GM23338 (cell line): ENCODE measurements at regions not wholly inside any gene's neighbourhood (a gene's known extent, or its start where the extent isn't known, plus 50 kb on each side); places are given as distances from the start of the nearest gene placed in this dataset.

ENCODE experiments used
- ATAC-seq: fragments of 200-7000 bp; cut with Tn5 transposase; 3 replicates; pipeline ENCODE4 v1.9.1; 2020
- DNase-seq: peaks from one replicate; pipeline ENCODE4 v3.0.0-alpha.2; 2015; ENCODE audit warnings: low spot score
- H2AFZ ChIP-seq: fragments of 200-600 bp; sonication (generic); 2 replicates; pipeline ENCODE4 v1.8.0; 2016; ENCODE audit warnings: antibody characterized with exemption, mild to moderate bottlenecking, moderate library complexity
- H3F3A ChIP-seq: fragments of 200-600 bp; sonication (generic); replicated peaks from 2 replicates; pipeline ENCODE4 v1.8.0; 2017; ENCODE audit warnings: antibody characterized with exemption, mixed run types, low read depth
- H3K27ac ChIP-seq: fragments of 200-600 bp; sonication (generic); 2 replicates; pipeline ENCODE4 v1.6.1; 2016; ENCODE audit warnings: low read depth
- H3K27me3 ChIP-seq: fragments of 200-600 bp; sonication (generic); 2 replicates; pipeline ENCODE4 v1.8.0; 2016; ENCODE audit warnings: mild to moderate bottlenecking, mixed run types, moderate library complexity; ENCODE audit not compliant: insufficient read depth
- H3K36me3 ChIP-seq: fragments of 200-600 bp; sonication (generic); 2 replicates; pipeline ENCODE4 v1.8.0; 2016; ENCODE audit warnings: mild to moderate bottlenecking; ENCODE audit not compliant: insufficient read depth
- H3K4me1 ChIP-seq: fragments of 200-600 bp; sonication (generic); 2 replicates; pipeline ENCODE4 v1.8.0; 2016; ENCODE audit warnings: mild to moderate bottlenecking, moderate library complexity; ENCODE audit not compliant: insufficient read depth
- H3K4me2 ChIP-seq: fragments of 200-600 bp; sonication (generic); 2 replicates; pipeline ENCODE4 v1.7.1; 2017; ENCODE audit warnings: mixed run types
- H3K4me3 ChIP-seq: fragments of 200-600 bp; sonication (generic); 2 replicates; pipeline ENCODE4 v1.6.1; 2016; ENCODE audit warnings: mixed run types
- H3K79me2 ChIP-seq: fragments of 200-600 bp; sonication (generic); replicated peaks from 2 replicates; pipeline ENCODE4 v1.8.0; 2017; ENCODE audit warnings: mild to moderate bottlenecking; ENCODE audit not compliant: insufficient read depth
- H3K9me2 ChIP-seq: fragments of 200-600 bp; sonication (generic); 2 replicates; pipeline ENCODE4 v1.8.0; 2017; ENCODE audit not compliant: insufficient read depth
- H4K20me1 ChIP-seq: fragments of 200-600 bp; sonication (generic); replicated peaks from 2 replicates; pipeline ENCODE4 v1.8.0; 2017; ENCODE audit warnings: mild to moderate bottlenecking; ENCODE audit not compliant: insufficient read depth
- H3K27ac Mint-ChIP-seq: 2 replicates; pipeline ENCODE4 v1.8.0; 2020; ENCODE audit warnings: inconsistent platforms, mild to moderate bottlenecking, moderate library complexity, mixed read lengths
- H3K27me3 Mint-ChIP-seq: 3 replicates; pipeline ENCODE4 v1.8.0; 2022; ENCODE audit warnings: low read depth, mild to moderate bottlenecking, moderate library complexity, mixed read lengths, inconsistent platforms; ENCODE audit not compliant: insufficient read depth, poor library complexity
- H3K36me3 Mint-ChIP-seq: 3 replicates; pipeline ENCODE4 v1.8.0; 2021; ENCODE audit warnings: low read depth, mild to moderate bottlenecking, inconsistent platforms, moderate library complexity, mixed read lengths
- H3K4me1 Mint-ChIP-seq: 3 replicates; pipeline ENCODE4 v1.8.0; 2020; ENCODE audit warnings: mild to moderate bottlenecking, inconsistent platforms, mixed read lengths
- H3K4me3 Mint-ChIP-seq: 3 replicates; pipeline ENCODE4 v1.8.0; 2021; ENCODE audit warnings: moderate library complexity, mild to moderate bottlenecking, inconsistent platforms, mixed read lengths
- H3K9me3 Mint-ChIP-seq: 3 replicates; pipeline ENCODE4 v1.8.0; 2020; ENCODE audit warnings: moderate library complexity, mild to moderate bottlenecking, inconsistent platforms, mixed read lengths
- CTCF ChIP-seq, 2 experiments: fragments of 200-600 bp in 1 of 2; sonication (generic) in 1 of 2; conservative IDR thresholded peaks; 2 replicates each; pipeline versions ENCODE4 v1.5.1 to v1.6.1; 2016 to 2017; ENCODE audit warnings: antibody characterized with exemption in 2 of 2, low read depth in 2 of 2, mild to moderate bottlenecking in 2 of 2, moderate library complexity in 1 of 2
- EZH2 ChIP-seq: fragments of 200-600 bp; sonication (generic); IDR thresholded peaks from one replicate; pipeline ENCODE4 v1.8.0; 2017; ENCODE audit warnings: antibody characterized with exemption, mild to moderate bottlenecking, low read depth; ENCODE audit not compliant: unreplicated experiment
- NANOG ChIP-seq: IDR thresholded peaks from 2 replicates; pipeline ENCODE4 v1.6.1; 2016; ENCODE audit warnings: antibody characterized with exemption, borderline replicate concordance
- POLR2AphosphoS5 ChIP-seq: IDR thresholded peaks from 2 replicates; pipeline ENCODE4 v1.6.1; 2016; ENCODE audit warnings: antibody characterized with exemption, low read depth
- STAT1 ChIP-seq: IDR thresholded peaks from one replicate; pipeline ENCODE4 v1.6.1; 2016; ENCODE audit warnings: antibody characterized with exemption; ENCODE audit not compliant: unreplicated experiment
- ZNF331 ChIP-seq: fragments of 250-450 bp; sonication (Bioruptor Pico); IDR thresholded peaks from 2 replicates; pipeline ENCODE4 v1.5.0; 2020; ENCODE audit warnings: low read depth, mild to moderate bottlenecking, moderate library complexity
- ZNF462 ChIP-seq: fragments of 250-450 bp; sonication (Bioruptor Pico); IDR thresholded peaks from 2 replicates; pipeline ENCODE4 v1.5.0; 2020; ENCODE audit warnings: mild to moderate bottlenecking, moderate library complexity
- TF ChIP-seq, protein P1 (sequence below): IDR thresholded peaks from one replicate; pipeline ENCODE4 v1.6.1; 2018; ENCODE audit warnings: antibody characterized with exemption; ENCODE audit not compliant: unreplicated experiment
- TF ChIP-seq, protein P2 (sequence below): IDR thresholded peaks from 2 replicates; pipeline ENCODE4 v1.6.1; 2016; ENCODE audit warnings: antibody characterized with exemption

DNA sequence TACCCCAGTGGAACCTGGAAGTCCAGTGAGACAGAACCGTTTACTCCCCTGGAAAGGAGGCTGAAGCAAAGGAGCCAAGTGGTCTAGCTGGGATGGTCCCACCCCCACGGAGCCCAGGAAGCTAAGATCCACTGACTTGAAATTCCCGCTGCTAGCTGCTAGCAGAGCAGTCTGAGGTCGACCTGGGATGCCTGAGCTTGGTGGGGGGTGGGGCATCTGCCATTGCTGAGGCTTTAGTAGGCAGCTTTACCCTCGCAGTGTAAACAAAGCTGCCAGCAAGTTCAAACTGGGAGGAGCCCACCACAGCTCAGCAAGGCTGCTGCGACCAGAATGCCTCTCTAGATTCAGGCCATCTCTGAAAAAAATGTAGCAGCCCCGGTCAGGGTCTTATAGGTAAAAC is 437.0 kb downstream of the SUCLA2 start (continued):
- TF ChIP-seq CTCF (conservative IDR thresholded peaks at IDR 0.05; ENCODE audit: low read depth in 2 of 2): no peak
- no peak for TF ChIP-seq ZNF462 (CRISPR knock-in tag)
- no peak for TF ChIP-seq ZNF331

DNA sequence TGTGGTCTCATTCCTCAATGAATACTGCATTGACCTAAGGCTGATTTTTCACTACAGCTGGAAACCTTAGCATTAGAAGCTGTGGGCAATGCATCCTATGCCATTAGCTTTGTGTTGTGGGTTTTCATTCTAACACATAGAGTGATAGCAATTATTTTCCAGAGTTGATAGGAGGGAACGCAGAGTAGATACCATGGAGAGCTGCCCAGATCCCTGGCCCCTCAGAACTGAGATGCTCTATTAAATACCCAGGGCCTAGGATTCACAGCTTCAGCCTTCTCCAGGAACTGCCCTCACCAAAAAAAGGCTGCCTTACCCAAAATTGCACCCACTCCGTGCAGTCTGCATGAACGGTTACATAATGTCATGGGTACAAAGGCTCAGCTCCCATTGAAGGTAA is 444.4 kb downstream of the SUCLA2 start:
- no peak for TF ChIP-seq NANOG
- TF ChIP-seq, protein P1, sequence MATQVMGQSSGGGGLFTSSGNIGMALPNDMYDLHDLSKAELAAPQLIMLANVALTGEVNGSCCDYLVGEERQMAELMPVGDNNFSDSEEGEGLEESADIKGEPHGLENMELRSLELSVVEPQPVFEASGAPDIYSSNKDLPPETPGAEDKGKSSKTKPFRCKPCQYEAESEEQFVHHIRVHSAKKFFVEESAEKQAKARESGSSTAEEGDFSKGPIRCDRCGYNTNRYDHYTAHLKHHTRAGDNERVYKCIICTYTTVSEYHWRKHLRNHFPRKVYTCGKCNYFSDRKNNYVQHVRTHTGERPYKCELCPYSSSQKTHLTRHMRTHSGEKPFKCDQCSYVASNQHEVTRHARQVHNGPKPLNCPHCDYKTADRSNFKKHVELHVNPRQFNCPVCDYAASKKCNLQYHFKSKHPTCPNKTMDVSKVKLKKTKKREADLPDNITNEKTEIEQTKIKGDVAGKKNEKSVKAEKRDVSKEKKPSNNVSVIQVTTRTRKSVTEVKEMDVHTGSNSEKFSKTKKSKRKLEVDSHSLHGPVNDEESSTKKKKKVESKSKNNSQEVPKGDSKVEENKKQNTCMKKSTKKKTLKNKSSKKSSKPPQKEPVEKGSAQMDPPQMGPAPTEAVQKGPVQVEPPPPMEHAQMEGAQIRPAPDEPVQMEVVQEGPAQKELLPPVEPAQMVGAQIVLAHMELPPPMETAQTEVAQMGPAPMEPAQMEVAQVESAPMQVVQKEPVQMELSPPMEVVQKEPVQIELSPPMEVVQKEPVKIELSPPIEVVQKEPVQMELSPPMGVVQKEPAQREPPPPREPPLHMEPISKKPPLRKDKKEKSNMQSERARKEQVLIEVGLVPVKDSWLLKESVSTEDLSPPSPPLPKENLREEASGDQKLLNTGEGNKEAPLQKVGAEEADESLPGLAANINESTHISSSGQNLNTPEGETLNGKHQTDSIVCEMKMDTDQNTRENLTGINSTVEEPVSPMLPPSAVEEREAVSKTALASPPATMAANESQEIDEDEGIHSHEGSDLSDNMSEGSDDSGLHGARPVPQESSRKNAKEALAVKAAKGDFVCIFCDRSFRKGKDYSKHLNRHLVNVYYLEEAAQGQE: no peak
- no peak for TF ChIP-seq EZH2
- no peak for TF ChIP-seq POLR2AphosphoS5
- no peak for TF ChIP-seq ZNF331
- no peak for TF ChIP-seq STAT1
- TF ChIP-seq, protein P2, sequence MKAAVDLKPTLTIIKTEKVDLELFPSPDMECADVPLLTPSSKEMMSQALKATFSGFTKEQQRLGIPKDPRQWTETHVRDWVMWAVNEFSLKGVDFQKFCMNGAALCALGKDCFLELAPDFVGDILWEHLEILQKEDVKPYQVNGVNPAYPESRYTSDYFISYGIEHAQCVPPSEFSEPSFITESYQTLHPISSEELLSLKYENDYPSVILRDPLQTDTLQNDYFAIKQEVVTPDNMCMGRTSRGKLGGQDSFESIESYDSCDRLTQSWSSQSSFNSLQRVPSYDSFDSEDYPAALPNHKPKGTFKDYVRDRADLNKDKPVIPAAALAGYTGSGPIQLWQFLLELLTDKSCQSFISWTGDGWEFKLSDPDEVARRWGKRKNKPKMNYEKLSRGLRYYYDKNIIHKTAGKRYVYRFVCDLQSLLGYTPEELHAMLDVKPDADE: no peak
- Histone ChIP-seq H3K36me3 (no peaks in the 10 kb centered on the region), H3K4me2 (no peak overlapping the region), H3K27ac (no peak overlapping the region), H4K20me1 (no peaks in the 10 kb centered on the region), H3F3A (no peaks in the 10 kb centered on the region), H3K9me2 (no peaks in the 10 kb centered on the region), H3K4me1 (0 out of 2 replicates have a peak, but pooled peaks cover 3% of the 10 kb centered on the region), H3K79me2 (no peaks in the 10 kb centered on the region), H3K4me3 (no peak overlapping the region), H2AFZ (no peak overlapping the region), H3K27me3 (no peaks in the 10 kb centered on the region)
- DNase-seq (no peak), ATAC-seq (no peak)
- H3K9me3 Mint-ChIP-seq: no peaks in the 10 kb centered on the region
- peaks cover 19% of the 10 kb centered on the region for H3K4me1 Mint-ChIP-seq
- H3K27me3 Mint-ChIP-seq: no peaks in the 10 kb centered on the region
- H3K36me3 Mint-ChIP-seq: no peaks in the 10 kb centered on the region
- no peak overlapping the region for H3K27ac Mint-ChIP-seq
- H3K4me3 Mint-ChIP-seq: no peak overlapping the region
